ENCODE measurements at regions not wholly inside any gene's neighbourhood (a gene's known extent, or its start where the extent isn't known, plus 50 kb on each side); places are given as distances from the start of the nearest gene placed in this dataset.

- no peak for DNase-seq (ENCODE audit: low read depth in 2 of 2, low spot score in 1 of 2)
These were observed 190.4 kb upstream of the IER5L start for GRCh38 chr9:129368444-129368978.

GRCh38 chr9:129367287-129367686 is 189.2 kb upstream of the IER5L start:
- no peak for DNase-seq (ENCODE audit: low read depth in 2 of 2, low spot score in 1 of 2)

GRCh38 chr9:129365196-129365595 is 187.1 kb upstream of the IER5L start:
- DNase-seq (ENCODE audit: low read depth in 2 of 2, low spot score in 1 of 2): no peak

- DNase-seq (ENCODE audit: low read depth in 2 of 2, low spot score in 1 of 2): no peak
These were observed 185.3 kb upstream of the IER5L start for GRCh38 chr9:129363216-129363873.

- DNase-seq (ENCODE audit: low read depth in 2 of 2, low spot score in 1 of 2): no peak
These were observed 184.4 kb upstream of the IER5L start for GRCh38 chr9:129362287-129363000.

- no peak for DNase-seq (ENCODE audit: low read depth in 2 of 2, low spot score in 1 of 2)
These were observed 183.1 kb upstream of the IER5L start for GRCh38 chr9:129361196-129361595.

GRCh38 chr9:129359916-129360536 is 182.0 kb upstream of the IER5L start:
- DNase-seq (ENCODE audit: low read depth in 2 of 2, low spot score in 1 of 2): no peak

GRCh38 chr9:129359162-129359811 is 181.2 kb upstream of the IER5L start:
- no peak for DNase-seq (ENCODE audit: low read depth in 2 of 2, low spot score in 1 of 2)

GRCh38 chr9:129358621-129359154 is 180.6 kb upstream of the IER5L start:
- DNase-seq (ENCODE audit: low read depth in 2 of 2, low spot score in 1 of 2): no peak

GRCh38 chr9:129357773-129358245 is 179.7 kb upstream of the IER5L start:
- DNase-seq (ENCODE audit: low read depth in 2 of 2, low spot score in 1 of 2): no peak

GRCh38 chr9:129356871-129357772 is 179.1 kb upstream of the IER5L start:
- no peak for DNase-seq (ENCODE audit: low read depth in 2 of 2, low spot score in 1 of 2)

- no peak for DNase-seq (ENCODE audit: low read depth in 2 of 2, low spot score in 1 of 2)
These were observed 177.6 kb upstream of the IER5L start for GRCh38 chr9:129355631-129356030.

- DNase-seq (ENCODE audit: low read depth in 2 of 2, low spot score in 1 of 2): no peak
These were observed 176.4 kb upstream of the IER5L start for GRCh38 chr9:129354498-129354897.

- DNase-seq (ENCODE audit: low read depth in 2 of 2, low spot score in 1 of 2): no peak
These were observed 175.8 kb upstream of the IER5L start for GRCh38 chr9:129353697-129354336.

GRCh38 chr9:129352146-129352865 is 174.2 kb upstream of the IER5L start:
- DNase-seq (ENCODE audit: low read depth in 2 of 2, low spot score in 1 of 2): no peak

- no peak for DNase-seq (ENCODE audit: low read depth in 2 of 2, low spot score in 1 of 2)
These were observed 173.6 kb upstream of the IER5L start for GRCh38 chr9:129351642-129352145.

- no peak for DNase-seq (ENCODE audit: low read depth in 2 of 2, low spot score in 1 of 2)
These were observed 173.1 kb upstream of the IER5L start for GRCh38 chr9:129351058-129351641.

GRCh38 chr9:129350143-129350935 is 172.3 kb upstream of the IER5L start:
- DNase-seq (ENCODE audit: low read depth in 2 of 2, low spot score in 1 of 2): no peak
